Hepatocyte (in vitro differentiated cells): ENCODE measurements at regions not wholly inside any gene's neighbourhood (a gene's known extent, or its start where the extent isn't known, plus 50 kb on each side); places are given as distances from the start of the nearest gene placed in this dataset.

ENCODE experiments used
- EZH2phosphoT487 ChIP-seq: fragments of 200-600 bp; sonication (generic); IDR thresholded peaks from one replicate; pipeline ENCODE4 v1.6.1; 2018; ENCODE audit warnings: antibody characterized with exemption, mild to moderate bottlenecking, low read depth, moderate library complexity; ENCODE audit not compliant: unreplicated experiment, severe bottlenecking
- TF ChIP-seq, protein P1 (sequence below): fragments of 200-600 bp; sonication (generic); IDR thresholded peaks from 2 replicates; pipeline ENCODE4 v1.5.1; 2016; ENCODE audit warnings: antibody characterized with exemption, mild to moderate bottlenecking; ENCODE audit not compliant: poor library complexity

GRCh38 chr5:118533923-118534322 lies 454.4 kb downstream of the DTWD2 start:
- TF ChIP-seq, protein P1, sequence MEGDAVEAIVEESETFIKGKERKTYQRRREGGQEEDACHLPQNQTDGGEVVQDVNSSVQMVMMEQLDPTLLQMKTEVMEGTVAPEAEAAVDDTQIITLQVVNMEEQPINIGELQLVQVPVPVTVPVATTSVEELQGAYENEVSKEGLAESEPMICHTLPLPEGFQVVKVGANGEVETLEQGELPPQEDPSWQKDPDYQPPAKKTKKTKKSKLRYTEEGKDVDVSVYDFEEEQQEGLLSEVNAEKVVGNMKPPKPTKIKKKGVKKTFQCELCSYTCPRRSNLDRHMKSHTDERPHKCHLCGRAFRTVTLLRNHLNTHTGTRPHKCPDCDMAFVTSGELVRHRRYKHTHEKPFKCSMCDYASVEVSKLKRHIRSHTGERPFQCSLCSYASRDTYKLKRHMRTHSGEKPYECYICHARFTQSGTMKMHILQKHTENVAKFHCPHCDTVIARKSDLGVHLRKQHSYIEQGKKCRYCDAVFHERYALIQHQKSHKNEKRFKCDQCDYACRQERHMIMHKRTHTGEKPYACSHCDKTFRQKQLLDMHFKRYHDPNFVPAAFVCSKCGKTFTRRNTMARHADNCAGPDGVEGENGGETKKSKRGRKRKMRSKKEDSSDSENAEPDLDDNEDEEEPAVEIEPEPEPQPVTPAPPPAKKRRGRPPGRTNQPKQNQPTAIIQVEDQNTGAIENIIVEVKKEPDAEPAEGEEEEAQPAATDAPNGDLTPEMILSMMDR: no peak
- TF ChIP-seq EZH2phosphoT487: no peak
